Loucy (cell line): ENCODE measurements at regions not wholly inside any gene's neighbourhood (a gene's known extent, or its start where the extent isn't known, plus 50 kb on each side); places are given as distances from the start of the nearest gene placed in this dataset.

ENCODE experiments used
- H2AFZ ChIP-seq: fragments of 200-600 bp; sonication (generic); 2 replicates; pipeline ENCODE4 v1.6.0; 2016; ENCODE audit warnings: antibody characterized with exemption, mild to moderate bottlenecking, low read length, moderate library complexity
- H3F3A ChIP-seq: fragments of 200-600 bp; 2 replicates; pipeline ENCODE4 v1.6.0; 2016; ENCODE audit warnings: antibody characterized with exemption, low read depth, mild to moderate bottlenecking
- H3K27me3 ChIP-seq: fragments of 200-600 bp; sonication (generic); 2 replicates; pipeline ENCODE4 v1.6.1; 2014; ENCODE audit warnings: low read length, mild to moderate bottlenecking; ENCODE audit not compliant: insufficient read depth, poor library complexity, severe bottlenecking
- H3K36me3 ChIP-seq: fragments of 200-600 bp; sonication (generic); 2 replicates; pipeline ENCODE4 v1.6.1; 2016; ENCODE audit warnings: low read length; ENCODE audit not compliant: insufficient read depth
- H3K4me1 ChIP-seq: fragments of 200-600 bp; sonication (generic); 2 replicates; pipeline ENCODE4 v1.5.1; 2014; ENCODE audit warnings: low read length, mild to moderate bottlenecking; ENCODE audit not compliant: insufficient read depth, poor library complexity, severe bottlenecking
- H3K4me2 ChIP-seq: fragments of 200-600 bp; sonication (generic); 2 replicates; pipeline ENCODE4 v1.6.0; 2014; ENCODE audit warnings: antibody characterized with exemption, low read length, low read depth, mild to moderate bottlenecking; ENCODE audit not compliant: poor library complexity, severe bottlenecking
- H3K4me3 ChIP-seq: fragments of 200-600 bp; sonication (generic); 2 replicates; pipeline ENCODE4 v1.5.1; 2014; ENCODE audit warnings: low read length, mild to moderate bottlenecking, mixed read lengths; ENCODE audit not compliant: poor library complexity, severe bottlenecking
- H3K79me2 ChIP-seq: fragments of 200-600 bp; sonication (generic); 2 replicates; pipeline ENCODE4 v1.6.1; 2014; ENCODE audit warnings: low read length; ENCODE audit not compliant: insufficient read depth
- H3K9ac ChIP-seq: fragments of 200-600 bp; sonication (generic); 2 replicates; pipeline ENCODE4 v1.6.0; 2014; ENCODE audit warnings: mild to moderate bottlenecking, low read depth, low read length, moderate library complexity; ENCODE audit not compliant: poor library complexity, severe bottlenecking
- H3K9me2 ChIP-seq: fragments of 200-600 bp; sonication (generic); replicated peaks from 2 replicates; pipeline ENCODE4 v1.6.1; 2016; ENCODE audit warnings: low read depth, low read length, mixed read lengths
- H3K9me3 ChIP-seq: fragments of 200-600 bp; sonication (generic); 2 replicates; pipeline ENCODE4 v1.6.1; 2014; ENCODE audit warnings: mild to moderate bottlenecking, antibody characterized with exemption, low read length, low read depth; ENCODE audit not compliant: insufficient read depth
- H4K20me1 ChIP-seq: fragments of 200-600 bp; sonication (generic); 2 replicates; pipeline ENCODE4 v1.6.0; 2014; ENCODE audit warnings: antibody characterized with exemption, low read length, mild to moderate bottlenecking; ENCODE audit not compliant: insufficient read depth, poor library complexity, severe bottlenecking
- EZH2phosphoT487 ChIP-seq: fragments of 200-600 bp; IDR thresholded peaks from 2 replicates; pipeline ENCODE4 v1.6.1; 2018; ENCODE audit warnings: antibody characterized with exemption, mild to moderate bottlenecking, moderate library complexity, borderline replicate concordance
- TF ChIP-seq, protein P1 (sequence below): fragments of 200-600 bp; sonication (generic); conservative IDR thresholded peaks from 2 replicates; pipeline ENCODE4 v1.5.1; 2014; ENCODE audit warnings: mild to moderate bottlenecking, antibody characterized with exemption, low read length

DNA sequence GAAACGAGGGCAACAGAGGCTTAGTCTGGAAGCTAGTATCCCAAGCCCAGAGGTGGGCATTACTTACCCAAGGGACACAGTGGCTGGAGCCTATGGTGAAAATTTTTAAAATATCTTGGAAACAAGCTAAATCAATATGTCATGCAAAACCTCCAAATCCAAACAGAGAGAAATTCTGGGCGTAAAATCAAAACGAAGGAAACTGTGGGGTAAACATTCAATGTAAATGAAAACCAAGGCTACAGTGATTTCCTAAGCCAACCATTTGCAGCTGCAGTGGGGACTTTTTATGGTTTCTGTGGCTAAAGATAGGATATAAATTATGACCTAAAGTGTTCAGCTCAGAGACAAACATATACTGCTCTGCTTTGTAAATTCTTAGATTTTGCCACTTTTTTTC lies 507.7 kb upstream of the DIAPH2 start:
- Histone ChIP-seq H3K4me1 (no peaks in the 10 kb centered on the region), H3K4me3 (no peak overlapping the region), H3K9me3 (no peaks in the 10 kb centered on the region), H3K9me2 (no peaks in the 10 kb centered on the region), H3K4me2 (no peak overlapping the region), H2AFZ (no peak overlapping the region), H3F3A (no peaks in the 10 kb centered on the region), H4K20me1 (no peaks in the 10 kb centered on the region), H3K9ac (no peak overlapping the region), H3K27me3 (no peaks in the 10 kb centered on the region), H3K79me2 (no peaks in the 10 kb centered on the region), H3K36me3 (no peaks in the 10 kb centered on the region)
- TF ChIP-seq EZH2phosphoT487 = no peak
- TF ChIP-seq, protein P1, sequence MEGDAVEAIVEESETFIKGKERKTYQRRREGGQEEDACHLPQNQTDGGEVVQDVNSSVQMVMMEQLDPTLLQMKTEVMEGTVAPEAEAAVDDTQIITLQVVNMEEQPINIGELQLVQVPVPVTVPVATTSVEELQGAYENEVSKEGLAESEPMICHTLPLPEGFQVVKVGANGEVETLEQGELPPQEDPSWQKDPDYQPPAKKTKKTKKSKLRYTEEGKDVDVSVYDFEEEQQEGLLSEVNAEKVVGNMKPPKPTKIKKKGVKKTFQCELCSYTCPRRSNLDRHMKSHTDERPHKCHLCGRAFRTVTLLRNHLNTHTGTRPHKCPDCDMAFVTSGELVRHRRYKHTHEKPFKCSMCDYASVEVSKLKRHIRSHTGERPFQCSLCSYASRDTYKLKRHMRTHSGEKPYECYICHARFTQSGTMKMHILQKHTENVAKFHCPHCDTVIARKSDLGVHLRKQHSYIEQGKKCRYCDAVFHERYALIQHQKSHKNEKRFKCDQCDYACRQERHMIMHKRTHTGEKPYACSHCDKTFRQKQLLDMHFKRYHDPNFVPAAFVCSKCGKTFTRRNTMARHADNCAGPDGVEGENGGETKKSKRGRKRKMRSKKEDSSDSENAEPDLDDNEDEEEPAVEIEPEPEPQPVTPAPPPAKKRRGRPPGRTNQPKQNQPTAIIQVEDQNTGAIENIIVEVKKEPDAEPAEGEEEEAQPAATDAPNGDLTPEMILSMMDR = no peak

DNA sequence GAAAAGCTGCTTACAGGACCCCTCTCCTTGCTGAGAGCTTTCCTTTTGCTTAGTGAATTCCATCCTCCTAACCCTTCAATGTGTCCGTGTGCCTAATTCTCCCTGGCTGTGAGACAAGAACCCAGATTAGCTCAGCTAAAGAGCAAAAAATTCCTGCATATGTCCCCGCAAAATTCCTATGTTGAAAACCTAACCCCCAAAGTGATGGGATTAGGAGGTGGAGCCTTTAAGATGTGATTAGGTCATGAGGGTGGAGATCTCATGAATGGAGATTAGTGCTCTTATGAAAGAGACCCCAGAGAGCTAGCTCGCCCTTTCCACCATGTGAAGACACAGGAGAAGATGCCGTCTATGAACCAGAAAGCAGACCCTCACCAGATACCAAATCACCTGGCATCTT lies 503.0 kb upstream of the DIAPH2 start:
- no peaks in the 10 kb centered on the region for H3K9me2 ChIP-seq
- H3F3A ChIP-seq = no peaks in the 10 kb centered on the region
- H3K4me3 ChIP-seq = no peak overlapping the region
- no peaks in the 10 kb centered on the region for H3K4me1 ChIP-seq
- no peaks in the 10 kb centered on the region for H3K27me3 ChIP-seq
- no peak overlapping the region for H3K4me2 ChIP-seq
- H3K36me3 ChIP-seq = no peaks in the 10 kb centered on the region
- H2AFZ ChIP-seq = no peak overlapping the region
- no peaks in the 10 kb centered on the region for H3K9me3 ChIP-seq
- no peak overlapping the region for H3K9ac ChIP-seq
- H3K79me2 ChIP-seq = no peaks in the 10 kb centered on the region
- TF ChIP-seq EZH2phosphoT487 = no peak
- TF ChIP-seq, protein P1 = no peak
- no peaks in the 10 kb centered on the region for H4K20me1 ChIP-seq

DNA sequence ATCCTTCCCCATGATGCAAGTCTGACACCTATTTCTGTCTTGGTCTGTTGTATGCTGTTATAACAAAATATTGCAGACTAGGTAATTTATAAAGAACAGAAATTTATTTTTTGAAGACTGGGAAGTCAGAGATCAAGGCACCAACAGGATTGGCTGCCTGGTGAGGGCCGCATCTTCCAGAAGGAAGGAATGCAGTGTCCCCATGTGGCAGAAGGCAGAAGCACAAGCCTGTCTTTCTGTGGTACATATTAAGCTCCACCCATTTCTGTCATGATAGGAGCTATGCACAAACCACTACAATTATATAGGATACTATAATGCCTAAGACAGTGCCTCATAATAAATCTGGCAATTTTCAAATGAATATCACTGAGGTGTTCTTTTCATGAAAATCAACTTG lies 502.3 kb upstream of the DIAPH2 start:
- Histone ChIP-seq H3K4me3 (no peak overlapping the region), H4K20me1 (no peaks in the 10 kb centered on the region), H2AFZ (no peak overlapping the region), H3F3A (no peaks in the 10 kb centered on the region), H3K36me3 (no peaks in the 10 kb centered on the region), H3K9me2 (no peaks in the 10 kb centered on the region), H3K4me1 (no peaks in the 10 kb centered on the region), H3K4me2 (no peak overlapping the region), H3K9ac (no peak overlapping the region), H3K79me2 (no peaks in the 10 kb centered on the region), H3K27me3 (no peaks in the 10 kb centered on the region), H3K9me3 (no peaks in the 10 kb centered on the region)
- TF ChIP-seq, protein P1 = peak; percentile 34; the same call in 1 of the 2 replicates
- TF ChIP-seq EZH2phosphoT487 = no peak
